ENCODE measurements at regions not wholly inside any gene's neighbourhood (a gene's known extent, or its start where the extent isn't known, plus 50 kb on each side); places are given as distances from the start of the nearest gene placed in this dataset.

DNA sequence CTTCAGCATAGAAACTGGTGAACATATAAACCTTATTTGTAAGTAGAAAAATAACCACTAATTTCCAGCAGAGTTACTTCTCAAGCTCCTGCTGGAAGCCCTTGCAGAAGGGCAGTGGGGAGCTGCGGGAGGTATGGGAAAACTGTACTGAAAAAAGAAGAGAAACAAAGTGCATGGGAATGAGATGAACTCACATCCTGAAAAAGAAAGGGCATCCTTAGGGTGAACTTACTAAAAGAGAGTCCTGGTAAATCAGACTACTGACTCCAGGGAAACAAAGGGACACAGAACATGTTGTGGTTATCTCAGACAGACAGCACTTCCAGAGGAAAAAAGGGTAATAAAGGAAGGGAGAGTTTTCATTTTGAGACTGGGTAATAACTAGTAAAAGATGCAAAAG, 515.1 kb downstream of the RPL10L start:
- H3K4me3 ChIP-seq (ENCODE audit: extremely low read depth in 1 of 4, insufficient read depth in 2 of 4, low read depth in 3 of 4, low read length in 4 of 4): no peak overlapping the region
- no peaks in the 10 kb centered on the region for H3K27me3 ChIP-seq (replicated peaks in 1 of 4; ENCODE audit: control insufficient read depth in 3 of 4, extremely low read depth in 1 of 4, insufficient read depth in 3 of 4, low read length in 3 of 4)
- no peaks in the 10 kb centered on the region for H3K4me1 ChIP-seq (replicated peaks in 1 of 4; ENCODE audit: control insufficient read depth in 3 of 4, insufficient read depth in 4 of 4, low read length in 3 of 4)
- no peak overlapping the region for H2BK20ac ChIP-seq (ENCODE audit: low read length)
- no peak overlapping the region for H3K18ac ChIP-seq (ENCODE audit: extremely low read depth, low read length)
- no peaks in the 10 kb centered on the region for H3K36me3 ChIP-seq (ENCODE audit: control insufficient read depth in 2 of 4, insufficient read depth in 4 of 4, low read length in 3 of 4)
- H4K91ac ChIP-seq (replicated peaks; ENCODE audit: insufficient read length, low read length): no peak overlapping the region
- WGBS, 2 experiments (ENCODE audit: extremely low coverage in 1 of 2, insufficient coverage in 1 of 2, insufficient read length in 1 of 2, insufficient replicate concordance in 2 of 2, low coverage in 1 of 2, low lambda C conversion rate in 2 of 2, missing lambda C conversion rate in 1 of 2): 93% methylated on average over 1 of the region's 1 CpG; no CpG with 5 or more reads in 1 of the 2 experiments
- H2BK12ac ChIP-seq (ENCODE audit: low read depth, low read length): no peak overlapping the region
- no peaks in the 10 kb centered on the region; the same call in 1 of the 2 replicates for H3K23me2 ChIP-seq (ENCODE audit: low read depth, low read length)
- H2BK15ac ChIP-seq (ENCODE audit: low read length): no peak overlapping the region
- no peak overlapping the region for H2AK5ac ChIP-seq (ENCODE audit: low read depth, low read length)
- H3K14ac ChIP-seq (ENCODE audit: insufficient read length): no peak overlapping the region
- no peak overlapping the region for H4K8ac ChIP-seq (ENCODE audit: extremely low read depth, insufficient read depth, low read length)
- no peak overlapping the region for H2BK120ac ChIP-seq (replicated peaks; ENCODE audit: low read depth, low read length)
- H2BK5ac ChIP-seq (ENCODE audit: low read depth, low read length): no peak overlapping the region
- CTCF ChIA-PET (ENCODE audit: partially characterized antibody): no interaction called here
- H3K9ac ChIP-seq (replicated peaks in 1 of 4; ENCODE audit: extremely low read depth in 1 of 4, low read depth in 3 of 4, low read length in 3 of 4): no peak overlapping the region
- no peak overlapping the region for H3K27ac ChIP-seq (ENCODE audit: low read depth, low read length)
- H4K20me1 ChIP-seq (replicated peaks in 1 of 2; ENCODE audit: control insufficient read depth in 1 of 2, insufficient read depth in 2 of 2, low read length in 2 of 2): no peaks in the 10 kb centered on the region
- no peak overlapping the region for H3K4ac ChIP-seq (replicated peaks; ENCODE audit: insufficient read length, low read depth, low read length)
- no peak overlapping the region for H3K23ac ChIP-seq (ENCODE audit: insufficient read length)
- H3K79me1 ChIP-seq (ENCODE audit: low read depth, low read length): no peaks in the 10 kb centered on the region
- POLR2A ChIA-PET (ENCODE audit: partially characterized antibody): no interaction called here
- no peaks in the 10 kb centered on the region for H3K9me3 ChIP-seq (ENCODE audit: insufficient read depth in 2 of 2, low read depth in 1 of 2, low read length in 1 of 2)
- no peak overlapping the region for H2AFZ ChIP-seq (ENCODE audit: low read length)
- H3K4me2 ChIP-seq (ENCODE audit: insufficient read depth in 1 of 2, low read depth in 2 of 2, low read length in 2 of 2): no peak overlapping the region
- no peaks in the 10 kb centered on the region for H3K79me2 ChIP-seq (ENCODE audit: control insufficient read depth in 1 of 2, insufficient read depth in 2 of 2, low read length in 2 of 2)
- FAIRE-seq (no peak), DNase-seq (ENCODE audit: low read depth in 1 of 2, low spot score in 2 of 2) (no peak)
- H4K5ac ChIP-seq (ENCODE audit: insufficient read length, low read depth, low read length): no peak overlapping the region
- H3K56ac ChIP-seq (replicated peaks; ENCODE audit: insufficient read length, low read depth, low read length): no peak overlapping the region
- TF ChIP-seq KDM4A (IDR thresholded peaks at IDR 0.05; ENCODE audit: low read depth, low read length, severe bottlenecking): no peak
- TF ChIP-seq TAF1 (IDR thresholded peaks at IDR 0.05; ENCODE audit: low read depth, low read length): no peak
- TF ChIP-seq POLR2A (IDR thresholded peaks at IDR 0.05; ENCODE audit: control extremely low read depth in 1 of 2, low read depth in 2 of 2, low read length in 2 of 2): no peak
- TF ChIP-seq SRF (IDR thresholded peaks at IDR 0.05; ENCODE audit: low read depth, low read length): no peak
- no peak for TF ChIP-seq CREB1 (IDR thresholded peaks at IDR 0.05)
- no peak for TF ChIP-seq TCF12 (IDR thresholded peaks at IDR 0.05; ENCODE audit: low read depth, low read length)
- no peak for TF ChIP-seq KDM1A (IDR thresholded peaks at IDR 0.05; ENCODE audit: borderline replicate concordance, low read length)
- TF ChIP-seq, protein P1, sequence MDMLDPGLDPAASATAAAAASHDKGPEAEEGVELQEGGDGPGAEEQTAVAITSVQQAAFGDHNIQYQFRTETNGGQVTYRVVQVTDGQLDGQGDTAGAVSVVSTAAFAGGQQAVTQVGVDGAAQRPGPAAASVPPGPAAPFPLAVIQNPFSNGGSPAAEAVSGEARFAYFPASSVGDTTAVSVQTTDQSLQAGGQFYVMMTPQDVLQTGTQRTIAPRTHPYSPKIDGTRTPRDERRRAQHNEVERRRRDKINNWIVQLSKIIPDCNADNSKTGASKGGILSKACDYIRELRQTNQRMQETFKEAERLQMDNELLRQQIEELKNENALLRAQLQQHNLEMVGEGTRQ (IDR thresholded peaks at IDR 0.05; ENCODE audit: low read length): no peak
- no peak for TF ChIP-seq CBX5 (IDR thresholded peaks at IDR 0.05; ENCODE audit: low read depth, low read length)
- TF ChIP-seq NRF1 (IDR thresholded peaks at IDR 0.05; ENCODE audit: low read depth, low read length): no peak
- no peak for TF ChIP-seq MAFK (IDR thresholded peaks at IDR 0.05; ENCODE audit: low read depth, low read length)
- no peak for TF ChIP-seq YY1 (IDR thresholded peaks at IDR 0.05; ENCODE audit: low read depth, low read length)
- TF ChIP-seq ZNF274 (IDR thresholded peaks at IDR 0.05; ENCODE audit: borderline replicate concordance, extremely low read depth, low read length): no peak
- TF ChIP-seq SIN3A (conservative IDR thresholded peaks at IDR 0.05 in 1 of 2, IDR thresholded peaks at IDR 0.05 in 1 of 2; ENCODE audit: low read depth in 1 of 2, low read length in 2 of 2): no peak
- no peak for TF ChIP-seq NANOG (IDR thresholded peaks at IDR 0.05; ENCODE audit: insufficient read depth, low read depth, low read length, poor library complexity, severe bottlenecking)
- no peak for TF ChIP-seq EGR1 (IDR thresholded peaks at IDR 0.05; ENCODE audit: borderline replicate concordance, low read depth, low read length)

Measured in H1 (cell line).